Stimulated activated CD8-positive, alpha-beta memory T cell treated with anti-CD3 and anti-CD28 coated beads, Interleukin-12 subunit alpha, Interleukin-12 subunit beta, amount 100 ng/mL, for 1 hour (primary cell): ENCODE measurements at regions not wholly inside any gene's neighbourhood (a gene's known extent, or its start where the extent isn't known, plus 50 kb on each side); places are given as distances from the start of the nearest gene placed in this dataset.
A peak's percentile ranks its signal among the peaks of the same experiment; 100 is the strongest.

ENCODE experiments used
- DNase-seq: peaks from one replicate; pipeline ENCODE4 v3.0.0-alpha.2; 2020; ENCODE audit warnings: low read depth

GRCh38 chr14:65794674-65795279, 382.2 kb downstream of the FUT8 start:
- DNase-seq: no peak

DNA sequence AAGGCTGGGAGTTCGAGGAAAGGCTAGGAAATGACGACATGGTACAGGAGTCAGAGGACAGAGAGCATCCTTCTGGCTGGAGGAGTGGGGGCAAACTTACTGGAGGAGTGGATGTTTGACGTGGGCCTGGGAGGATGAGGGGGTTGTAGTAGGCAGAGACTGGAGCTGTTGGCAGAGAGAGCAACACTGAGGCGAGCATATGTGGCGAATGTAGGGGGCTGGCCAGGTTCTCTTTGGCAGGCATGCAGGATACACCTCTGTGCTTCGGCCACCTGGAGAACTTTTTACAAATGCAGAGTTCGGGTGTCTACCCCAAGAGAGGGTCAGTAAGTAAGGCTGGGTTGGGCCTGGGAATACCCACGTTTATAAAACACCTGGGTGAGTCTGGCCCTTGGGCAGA, 385.7 kb downstream of the FUT8 start:
- DNase-seq: no peak

DNA sequence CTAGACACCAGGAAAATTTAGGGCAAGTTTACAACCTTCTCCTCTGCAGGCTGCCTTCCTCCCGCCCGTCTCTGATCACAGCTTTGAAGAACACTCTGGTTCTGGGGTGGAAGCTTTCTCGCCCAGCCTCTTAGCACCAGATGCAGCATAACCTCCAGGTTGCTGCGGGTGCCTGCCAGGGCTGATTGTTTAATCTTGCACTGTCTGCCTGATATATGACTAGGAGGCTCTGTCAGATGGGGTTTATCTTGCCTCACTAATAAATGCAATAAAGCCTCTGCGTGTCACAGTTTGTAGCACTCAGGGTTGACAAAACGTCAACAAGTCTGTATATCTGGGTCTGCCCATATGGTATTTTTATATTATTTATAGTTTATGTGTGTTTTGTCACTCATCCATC, 388.2 kb downstream of the FUT8 start:
- DNase-seq: no peak

DNA sequence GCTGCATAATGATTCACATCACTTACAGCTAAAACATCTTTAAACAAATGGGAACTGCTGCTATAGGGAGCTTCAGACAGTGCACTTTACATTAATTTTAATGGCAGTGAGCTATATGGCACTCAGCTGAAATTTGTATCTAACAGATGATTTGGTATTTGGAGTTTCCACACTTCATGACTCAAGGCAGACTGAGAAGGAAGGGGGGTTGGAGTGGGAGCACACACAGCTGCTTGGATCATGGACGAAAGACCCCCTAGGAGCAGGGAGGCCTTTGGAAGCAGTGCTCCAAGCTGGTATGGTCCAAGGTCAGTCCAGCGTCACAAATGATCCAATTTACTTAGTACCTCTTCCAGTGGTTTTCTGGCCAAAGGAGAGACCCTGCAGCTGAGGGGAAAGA, 389.7 kb downstream of the FUT8 start:
- DNase-seq: no peak

- DNase-seq: no peak
Observed at GRCh38 chr14:65803885-65804284, 391.4 kb downstream of the FUT8 start.

- DNase-seq: no peak
Observed at GRCh38 chr14:65804439-65805112, 392.0 kb downstream of the FUT8 start.

- no peak for DNase-seq
Observed at GRCh38 chr14:65805113-65805473, 392.6 kb downstream of the FUT8 start.

DNA sequence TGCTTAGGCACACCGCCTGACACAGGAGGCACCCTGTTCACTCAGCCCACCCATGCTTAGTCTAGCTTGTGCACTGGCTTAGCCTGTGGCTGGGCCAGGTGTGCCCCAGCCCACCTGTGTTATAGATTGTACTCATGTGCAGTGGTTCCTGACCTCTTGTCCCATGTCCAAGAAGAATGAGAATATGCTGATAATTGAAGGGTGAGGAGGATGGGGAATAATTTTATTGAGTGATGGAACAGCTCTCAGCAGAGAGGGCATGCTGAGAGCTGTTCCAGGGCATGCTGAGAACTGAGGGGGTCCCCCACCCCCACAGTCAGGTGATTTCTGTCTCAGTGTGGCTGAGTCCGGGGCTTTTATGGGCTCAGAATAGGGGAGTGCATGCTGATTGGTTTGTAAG, 395.9 kb downstream of the FUT8 start:
- DNase-seq: no peak

- no peak for DNase-seq
Observed at GRCh38 chr14:65810322-65810721, 397.8 kb downstream of the FUT8 start.

GRCh38 chr14:65813760-65814384, 401.3 kb downstream of the FUT8 start:
- DNase-seq: no peak

GRCh38 chr14:65815127-65815526, 402.6 kb downstream of the FUT8 start:
- no peak for DNase-seq

- no peak for DNase-seq
Observed at GRCh38 chr14:65817011-65817410, 404.5 kb downstream of the FUT8 start.

DNA sequence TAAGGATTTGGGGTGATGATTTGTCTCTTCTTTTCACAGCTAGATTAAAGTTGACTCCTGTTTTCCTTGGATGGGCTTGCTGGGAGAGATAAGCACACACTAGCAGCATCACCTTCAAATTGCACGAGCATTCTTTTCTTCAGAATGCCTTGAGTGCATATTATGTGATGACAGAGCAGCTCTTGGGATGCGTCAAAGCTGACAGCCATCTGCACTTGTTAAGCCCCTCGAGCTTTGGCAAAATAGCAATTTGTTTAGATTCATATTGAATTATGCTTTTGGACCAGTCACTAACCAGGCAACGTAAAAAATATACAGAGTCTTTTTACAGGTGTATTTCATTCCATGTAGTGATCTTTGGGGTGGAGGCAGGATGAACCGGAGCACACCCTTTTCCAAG, 407.0 kb downstream of the FUT8 start:
- no peak for DNase-seq

GRCh38 chr14:65821224-65821753, 408.8 kb downstream of the FUT8 start:
- DNase-seq: no peak

DNA sequence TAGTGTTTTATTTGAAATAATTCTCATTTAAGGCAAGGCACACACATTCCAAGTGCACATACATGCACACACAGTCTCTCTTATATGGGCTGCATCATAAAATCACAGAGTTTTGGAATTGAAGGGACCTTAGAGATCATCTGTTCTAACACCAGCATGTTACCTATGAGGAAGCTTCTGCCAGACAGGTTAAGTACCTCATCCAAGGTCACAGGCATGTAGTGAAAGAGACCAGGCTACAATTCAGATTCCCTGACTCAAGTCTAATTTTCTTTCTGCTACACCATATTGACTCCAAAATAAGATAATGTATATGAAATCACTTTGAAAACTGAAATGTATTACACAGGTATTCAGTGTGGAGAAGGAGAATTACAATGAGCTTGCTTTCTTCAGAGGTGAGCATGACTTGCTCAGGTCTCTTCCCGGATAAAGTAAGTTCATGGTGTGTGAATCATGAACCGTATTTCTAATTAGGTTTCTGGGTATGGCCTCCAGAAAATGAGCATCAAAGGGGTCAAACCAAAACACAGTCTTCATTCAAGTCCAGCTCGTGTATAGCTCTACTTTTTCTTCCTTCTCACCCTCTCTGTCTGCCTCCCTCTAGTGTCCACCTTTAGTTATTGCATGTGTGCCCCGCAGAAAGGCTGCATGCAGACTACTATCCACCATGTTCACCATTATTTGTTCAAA, 411.9 kb downstream of the FUT8 start:
- DNase-seq: peak; percentile 35

- no peak for DNase-seq
Observed at GRCh38 chr14:65824978-65825299, 412.4 kb downstream of the FUT8 start.

DNA sequence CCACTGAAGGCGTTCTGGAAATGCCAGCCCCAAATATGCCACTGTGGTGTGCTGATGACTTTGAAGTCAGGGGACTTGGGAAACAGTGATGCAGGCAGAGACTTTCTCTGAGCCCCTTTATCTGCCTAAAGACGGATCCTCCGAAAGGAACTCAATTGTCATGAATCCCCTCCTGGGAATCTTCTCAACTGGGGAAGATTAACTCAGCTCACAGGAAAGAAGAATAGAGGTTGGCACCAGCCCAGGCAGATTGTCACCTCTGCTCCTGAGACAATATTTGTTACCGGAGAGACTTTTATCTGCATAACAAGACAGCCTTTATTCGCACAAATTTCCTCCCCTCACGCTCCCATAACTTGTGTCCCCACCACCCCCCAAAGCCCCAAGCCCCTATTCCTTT, 414.4 kb downstream of the FUT8 start:
- no peak for DNase-seq

GRCh38 chr14:65827520-65827919, 415.0 kb downstream of the FUT8 start:
- no peak for DNase-seq

- DNase-seq: no peak
Observed at GRCh38 chr14:65828396-65828795, 415.9 kb downstream of the FUT8 start.

DNA sequence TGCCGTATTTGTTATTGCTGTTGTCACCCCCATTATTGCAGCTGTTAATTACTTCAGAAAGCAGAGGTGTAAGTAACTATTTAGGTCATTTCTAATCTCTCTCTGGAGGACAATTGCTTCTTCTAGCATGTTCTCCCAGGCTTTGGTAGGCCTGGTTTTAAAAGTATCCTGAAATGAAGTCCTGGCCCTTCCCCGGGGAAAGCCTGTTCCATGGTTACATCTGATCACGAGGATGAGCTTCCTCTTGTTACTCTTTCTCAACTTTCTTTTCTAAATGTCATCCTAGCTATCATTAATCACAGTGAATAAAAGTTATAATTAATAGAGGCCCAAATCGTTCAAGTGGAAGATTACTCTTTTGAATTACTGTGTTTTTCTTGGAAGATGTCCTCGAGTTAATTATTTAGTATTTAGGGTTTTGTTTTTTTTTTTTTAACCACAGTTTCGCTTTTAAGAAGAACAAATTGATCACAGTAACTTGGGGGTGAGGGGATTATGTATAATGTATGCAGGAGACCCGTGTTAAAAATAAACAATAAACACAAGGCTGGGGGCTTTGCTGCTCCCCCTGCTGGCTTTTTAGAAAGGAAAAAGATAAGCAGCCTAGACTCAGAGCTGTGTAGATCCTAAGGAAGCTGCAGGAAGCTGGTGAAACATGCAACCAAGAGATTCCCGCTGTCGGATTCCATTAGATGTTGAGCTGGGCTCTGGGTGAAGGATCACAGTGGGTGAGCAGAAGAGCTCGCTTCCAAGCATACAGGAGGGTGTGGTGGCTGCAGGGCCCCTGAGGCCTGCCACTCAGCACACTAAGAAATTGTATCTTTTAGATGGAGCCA, 420.1 kb downstream of the FUT8 start:
- DNase-seq: no peak

DNA sequence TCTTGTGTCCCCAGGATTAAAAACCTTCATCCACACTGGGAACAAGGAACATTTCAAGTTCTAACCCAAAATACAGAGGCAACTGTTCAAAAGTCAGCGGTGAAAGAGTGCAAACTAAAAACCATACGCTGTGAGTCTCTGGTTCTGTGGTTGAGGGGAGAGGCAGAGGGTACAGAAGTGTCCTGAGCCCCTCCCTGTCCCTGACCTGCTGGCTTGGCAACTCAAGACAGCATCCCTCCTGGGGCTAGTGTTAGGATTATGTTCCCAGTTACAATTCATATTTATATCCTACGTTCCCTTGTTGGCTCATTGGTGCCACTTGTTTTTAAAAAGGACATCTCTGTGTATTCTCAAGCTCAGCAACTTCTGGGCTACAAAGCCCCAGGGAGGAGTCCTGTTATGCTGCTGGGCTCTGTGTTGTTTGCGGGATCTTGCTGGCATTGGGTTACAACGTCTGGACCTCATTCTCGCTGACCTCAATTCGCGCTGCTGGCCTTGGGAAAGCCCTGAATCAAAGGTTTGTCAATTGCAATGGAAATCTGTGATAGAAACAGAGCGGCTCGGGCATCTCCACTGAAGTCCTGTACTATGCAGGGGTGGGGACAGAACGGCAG, 420.8 kb downstream of the FUT8 start:
- no peak for DNase-seq

- no peak for DNase-seq
Observed at GRCh38 chr14:65834051-65834450, 421.5 kb downstream of the FUT8 start.
